Stimulated activated CD4-positive, alpha-beta T cell treated with anti-CD3 and anti-CD28 coated beads, Interleukin-12 subunit alpha, Interleukin-12 subunit beta, amount 100 ng/mL, for 48 hours (primary cell): ENCODE measurements at regions not wholly inside any gene's neighbourhood (a gene's known extent, or its start where the extent isn't known, plus 50 kb on each side); places are given as distances from the start of the nearest gene placed in this dataset.

ENCODE experiments used
- DNase-seq, 3 donors: peaks; one replicate each; pipeline ENCODE4 v3.0.0-alpha.2; 2020; ENCODE audit warnings: low read depth in 2 of 3, low spot score in 1 of 3

DNA sequence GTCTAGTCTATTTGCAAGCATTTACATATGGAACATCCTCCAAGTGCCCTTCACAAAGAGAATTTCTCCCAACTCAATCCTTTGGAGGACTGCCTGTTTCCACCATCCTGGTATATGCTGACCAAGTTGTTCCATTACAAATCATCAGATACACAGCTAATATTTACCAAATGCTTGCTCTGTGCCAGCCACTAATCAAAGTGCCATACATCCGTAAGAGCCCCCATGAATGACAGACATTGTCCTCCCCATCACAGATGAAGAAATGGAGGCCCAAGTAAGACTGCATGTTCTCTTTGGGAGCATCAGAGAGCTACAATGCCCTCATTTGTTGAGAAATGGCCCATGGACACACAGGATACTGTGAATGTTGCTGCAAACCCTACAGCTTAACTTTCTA lies 130.0 kb upstream of the BACE2 start:
- DNase-seq: no peak

DNA sequence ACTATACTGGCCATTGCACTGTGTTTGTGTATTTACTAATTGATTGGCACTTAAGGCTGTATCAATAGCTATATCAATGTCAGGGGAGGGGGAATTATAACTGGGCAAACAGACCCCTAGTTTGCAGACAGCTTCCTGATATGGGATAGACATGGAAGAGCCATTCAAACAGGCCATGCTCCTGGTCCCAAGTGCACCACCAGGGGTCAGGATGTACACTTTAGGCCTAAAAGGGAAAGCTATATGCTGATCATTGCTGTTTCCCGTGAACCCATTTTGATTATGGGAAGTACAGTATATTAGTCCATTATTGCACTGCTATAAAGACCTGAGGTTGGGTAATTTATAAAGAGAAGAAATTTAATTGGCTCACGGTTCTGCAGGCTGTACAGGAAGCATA lies 124.9 kb upstream of the BACE2 start:
- no peak for DNase-seq

DNA sequence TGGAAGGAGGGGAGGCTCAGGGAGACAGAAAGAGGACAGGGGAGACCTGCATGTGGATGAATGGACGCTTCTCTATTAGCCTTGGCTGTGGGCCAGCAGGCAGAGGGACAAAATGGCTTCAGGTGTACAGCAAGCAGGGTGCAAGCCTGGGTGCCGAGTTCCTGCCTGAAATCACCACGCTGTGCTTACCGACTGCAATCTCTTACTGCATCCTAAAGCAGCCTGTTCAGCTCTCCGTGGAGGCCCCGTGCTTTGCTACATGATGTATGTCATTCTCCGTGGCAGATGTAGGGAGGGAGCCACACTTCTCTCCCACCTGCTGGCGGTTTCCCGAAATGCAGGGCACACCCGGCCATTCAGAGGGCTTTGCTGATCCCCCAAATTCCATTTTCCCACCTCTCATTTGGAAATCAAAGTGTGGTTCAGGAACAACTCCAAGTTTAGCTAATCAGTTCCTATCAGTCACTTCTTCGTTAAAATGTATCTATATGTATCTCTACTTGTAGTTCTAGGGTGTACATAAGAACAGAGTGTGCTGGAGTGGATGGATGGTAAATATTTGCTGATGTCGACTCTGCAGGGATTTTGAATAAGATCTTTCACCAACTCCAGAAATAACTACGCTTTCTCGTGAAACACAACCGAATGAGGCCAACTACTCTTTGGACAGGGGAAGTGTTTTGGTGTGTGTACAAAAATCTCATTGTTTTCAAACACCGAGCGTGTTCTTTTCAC lies 122.3 kb upstream of the BACE2 start:
- DNase-seq: no peak

DNA sequence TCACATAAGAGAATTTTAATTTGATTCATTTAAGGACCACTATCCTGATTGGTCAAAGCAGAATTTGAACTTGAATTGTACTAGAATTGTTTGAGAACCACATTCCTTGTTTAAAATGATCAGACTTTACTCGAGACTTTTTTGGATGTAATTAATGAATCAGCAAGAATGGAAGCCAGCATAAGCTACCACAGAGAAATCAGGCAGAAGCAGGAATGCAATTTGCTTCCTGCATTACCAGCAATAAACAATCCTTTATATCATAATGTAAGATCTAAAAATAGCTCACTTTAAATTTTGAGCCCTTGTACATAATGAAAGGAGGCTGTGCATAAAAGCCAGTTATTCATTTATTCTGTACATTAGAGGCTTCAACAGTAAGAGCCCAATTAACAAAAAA lies 119.8 kb upstream of the BACE2 start:
- no peak for DNase-seq

DNA sequence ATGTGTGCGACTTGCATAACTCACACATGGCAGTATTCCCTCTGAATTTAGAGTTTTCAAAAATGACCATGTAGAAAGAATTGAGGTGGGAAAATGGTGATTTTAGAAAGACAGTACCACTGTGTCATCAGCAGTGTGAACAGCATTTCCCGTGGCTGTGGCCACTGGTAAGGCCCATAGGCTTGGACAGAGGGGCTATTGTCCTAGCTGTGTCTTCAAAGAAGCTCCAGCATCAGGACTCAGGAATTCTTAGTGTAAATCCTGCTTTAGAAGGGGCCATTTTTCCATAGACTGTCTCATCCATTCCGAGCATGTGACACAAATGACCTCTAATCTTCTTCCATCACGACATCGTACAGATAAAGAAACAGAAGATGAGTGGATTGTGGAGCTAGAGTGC lies 119.3 kb upstream of the BACE2 start:
- DNase-seq: no peak

DNA sequence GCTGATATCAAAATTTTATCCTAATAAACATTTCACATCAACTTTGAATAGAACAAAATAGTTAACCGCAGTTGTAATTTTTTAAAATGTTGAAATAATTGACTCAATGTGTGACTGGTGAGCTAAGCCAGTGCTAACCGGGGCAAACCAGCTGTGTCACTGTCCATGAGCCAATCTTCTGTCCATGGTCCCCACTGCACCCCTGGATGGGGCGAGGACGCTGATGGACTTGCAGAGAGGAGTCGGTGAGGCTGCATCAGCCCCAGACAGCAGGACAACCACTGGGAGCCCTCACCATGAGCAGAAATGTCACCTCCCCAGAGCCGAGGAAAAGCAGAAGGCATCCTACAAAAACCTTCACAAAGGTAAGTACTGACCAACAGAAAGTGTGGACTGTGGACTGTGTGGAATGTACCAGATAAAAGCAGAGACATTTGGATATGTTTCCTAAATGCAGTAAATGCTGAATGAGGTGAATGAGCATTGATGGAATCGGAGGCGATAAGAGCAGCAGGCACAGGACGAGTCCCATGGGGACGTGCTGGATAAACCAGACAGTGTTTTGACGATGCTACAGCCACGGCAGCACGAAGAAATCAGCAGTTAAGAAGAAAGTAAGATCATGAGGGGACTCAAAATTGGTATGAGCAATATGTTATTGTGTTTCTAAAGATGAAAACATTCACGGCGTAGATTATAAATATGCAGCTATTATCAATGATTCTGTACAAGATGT lies 115.0 kb upstream of the BACE2 start:
- no peak for DNase-seq

DNA sequence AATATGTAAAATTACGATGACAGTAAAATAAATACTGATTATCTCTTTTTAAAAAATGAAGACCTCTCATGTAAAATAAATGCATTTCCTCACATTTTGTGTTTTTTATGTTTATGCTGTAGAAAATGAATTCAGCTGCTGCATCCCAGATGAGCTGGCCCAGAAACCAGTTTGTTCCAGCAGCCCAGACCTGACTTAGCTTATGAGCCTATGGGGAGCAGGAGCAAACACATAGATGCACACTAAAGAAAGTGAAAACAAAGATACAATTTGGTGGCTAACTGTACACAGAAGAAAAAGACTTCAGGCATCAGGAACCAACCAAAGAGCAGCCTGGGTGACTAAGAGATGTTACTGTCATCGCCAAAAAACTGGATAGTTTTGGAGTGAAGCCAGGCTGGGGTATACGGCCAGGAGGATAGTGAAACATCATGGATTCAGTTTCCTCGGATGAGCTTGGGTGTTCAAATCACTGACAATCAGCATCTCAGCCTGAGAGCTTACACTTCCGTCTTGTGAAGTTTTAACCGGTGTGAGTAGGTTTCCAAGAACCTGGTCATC lies 113.9 kb upstream of the BACE2 start:
- DNase-seq: no peak

DNA sequence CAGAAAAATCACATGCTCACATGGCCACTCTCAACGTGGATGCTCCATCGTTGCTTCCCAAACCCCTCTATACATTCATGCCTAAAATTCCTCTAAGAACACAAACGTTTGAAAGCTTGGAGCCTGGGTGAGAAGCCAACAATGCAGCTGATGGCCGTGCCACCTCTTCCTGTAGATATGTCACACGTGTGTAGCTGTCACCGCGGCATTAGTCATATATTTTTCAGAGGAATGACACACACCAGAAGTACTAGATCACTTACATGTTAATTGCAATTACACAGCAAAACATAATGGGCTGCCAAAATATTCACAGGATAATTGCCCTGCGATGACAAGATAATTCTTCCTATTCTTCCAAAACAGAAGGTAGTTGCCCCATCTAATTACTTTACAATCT lies 112.7 kb upstream of the BACE2 start:
- no peak for DNase-seq

DNA sequence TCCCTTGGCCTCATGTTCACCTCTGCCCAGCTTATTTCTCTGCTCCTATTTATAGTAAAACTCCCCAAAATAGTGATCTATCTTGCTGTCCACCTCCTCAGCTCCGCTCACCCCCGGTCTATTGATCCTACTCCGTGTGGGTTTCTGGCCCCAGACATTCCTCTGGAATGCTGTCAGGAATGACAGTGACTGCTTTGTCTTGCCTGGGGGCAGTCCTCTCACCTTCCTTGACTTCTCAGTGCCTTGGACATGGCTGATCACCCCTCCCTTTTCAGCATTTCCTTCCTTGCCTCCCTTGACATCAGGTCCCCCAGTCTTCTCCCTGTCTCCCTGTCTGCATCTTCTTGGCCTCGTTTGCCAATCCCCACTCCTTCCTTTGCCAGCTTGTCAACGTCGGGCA lies 108.1 kb upstream of the BACE2 start:
- DNase-seq: no peak

DNA sequence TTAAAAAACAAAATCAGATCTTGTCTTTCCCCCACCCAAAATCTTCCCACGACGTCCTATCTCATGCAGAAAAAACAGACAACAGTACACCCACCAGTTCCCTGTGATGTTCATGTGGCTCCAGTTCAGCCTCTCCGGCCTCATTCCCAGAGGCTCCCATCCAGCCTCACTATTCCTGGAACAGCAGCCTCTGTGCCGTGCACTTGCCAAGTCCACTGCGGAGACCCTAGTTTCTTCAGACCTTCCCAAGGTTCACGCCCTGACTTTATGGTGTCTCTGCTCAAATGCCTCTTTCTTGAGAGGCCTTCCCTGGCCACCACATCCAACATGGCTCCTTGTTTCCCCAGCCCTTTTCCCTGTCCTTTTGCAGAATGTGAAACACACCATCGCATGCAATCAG lies 106.3 kb upstream of the BACE2 start:
- no peak for DNase-seq

DNA sequence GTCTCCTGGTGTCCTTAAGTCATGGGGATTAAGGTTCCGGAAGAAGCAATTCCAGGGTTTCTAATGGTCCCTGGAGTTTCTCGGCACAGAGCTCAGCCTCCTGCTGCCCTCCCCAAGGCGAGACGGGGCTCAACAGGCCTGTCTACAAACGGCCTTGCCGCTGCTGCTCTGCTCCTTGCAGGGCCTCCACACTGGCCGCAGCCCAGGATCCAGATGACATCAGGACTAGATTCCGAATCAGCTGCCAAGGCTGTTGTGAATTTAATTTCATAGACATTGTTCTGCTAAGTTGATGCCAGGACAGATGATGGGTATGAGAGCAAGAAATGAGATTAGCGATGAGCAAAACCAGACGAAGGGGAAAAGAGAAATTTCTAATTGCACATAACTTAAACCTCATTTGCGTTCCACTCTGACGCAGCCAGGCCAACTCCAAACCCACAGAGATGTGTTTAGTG lies 103.6 kb upstream of the BACE2 start:
- no peak for DNase-seq

DNA sequence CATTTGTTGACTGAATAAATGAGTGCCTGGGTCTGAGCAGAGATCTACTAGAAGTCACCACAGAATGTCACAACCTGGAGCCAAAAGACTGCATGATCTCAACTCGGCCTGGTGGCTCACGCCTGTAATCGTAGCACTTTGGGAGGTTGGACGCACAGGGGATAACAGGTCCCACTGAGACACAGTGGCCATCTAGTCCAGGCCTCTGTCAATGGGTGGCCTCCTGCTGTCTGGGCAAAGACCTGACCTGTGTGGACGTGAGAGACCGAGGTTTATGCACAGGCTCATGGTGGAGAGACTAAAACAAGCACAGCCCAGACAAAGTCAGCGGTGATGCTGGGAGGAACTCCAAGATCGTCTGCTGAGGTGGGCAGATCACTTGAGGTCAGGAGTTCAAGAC lies 103.0 kb upstream of the BACE2 start:
- DNase-seq: no peak

DNA sequence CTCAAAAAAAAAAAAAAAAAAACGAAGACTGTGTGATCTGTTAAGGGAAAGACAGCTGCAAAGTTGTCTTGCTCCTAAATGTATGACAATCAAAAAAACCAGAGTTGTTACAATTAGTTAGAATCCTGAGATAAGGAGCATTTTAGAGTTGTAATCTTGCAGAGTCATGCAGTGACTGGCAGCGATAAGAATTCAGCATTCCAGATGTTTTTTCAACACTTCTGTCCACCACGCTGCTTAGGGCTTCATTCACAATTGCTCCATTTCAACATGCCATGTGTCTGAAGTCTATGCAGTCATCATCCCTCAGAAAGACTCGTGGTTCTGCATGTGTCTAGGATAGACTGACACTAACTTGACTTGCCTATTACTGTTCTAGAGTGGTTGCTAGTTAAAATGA lies 102.4 kb upstream of the BACE2 start:
- DNase-seq: no peak

DNA sequence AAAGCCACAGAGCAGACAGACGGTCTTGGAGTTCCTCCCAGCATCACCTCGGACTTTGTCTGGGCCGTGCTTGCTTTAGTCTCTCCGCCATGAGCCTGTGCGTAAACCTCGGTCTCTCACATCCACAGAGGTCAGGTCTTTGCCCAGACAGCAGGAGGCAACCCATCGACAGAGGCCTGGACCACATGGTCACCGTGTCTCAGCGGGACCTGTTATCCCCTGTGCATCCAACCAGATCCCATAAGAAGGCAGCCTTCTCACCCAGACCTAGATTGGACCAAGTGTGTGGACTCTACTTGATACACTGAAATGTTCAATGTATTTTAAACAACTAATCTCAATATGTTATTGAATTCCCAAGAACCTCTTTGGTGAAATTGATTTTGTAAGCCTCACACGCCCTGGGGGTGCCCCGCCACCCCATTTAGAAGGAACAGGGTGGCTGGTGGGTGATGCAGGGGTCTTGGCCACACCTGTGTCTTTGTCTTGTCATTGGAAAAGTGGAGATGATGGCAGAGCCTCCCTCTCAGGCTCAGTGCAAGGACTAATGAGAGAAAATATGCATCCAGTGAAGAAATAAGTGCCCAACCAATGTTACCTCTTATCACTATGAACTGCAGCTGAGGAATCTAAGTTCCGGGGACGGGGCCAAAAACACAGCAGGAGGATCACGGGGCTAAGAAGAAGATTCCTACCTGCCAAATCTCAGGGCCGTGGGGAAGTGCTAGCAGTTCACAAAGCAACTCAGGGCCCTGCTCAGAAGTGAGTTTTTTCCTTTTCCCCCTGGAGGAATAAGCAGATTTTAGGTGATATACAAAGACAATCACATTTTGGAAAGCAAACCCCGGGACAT lies 101.6 kb upstream of the BACE2 start:
- no peak for DNase-seq

DNA sequence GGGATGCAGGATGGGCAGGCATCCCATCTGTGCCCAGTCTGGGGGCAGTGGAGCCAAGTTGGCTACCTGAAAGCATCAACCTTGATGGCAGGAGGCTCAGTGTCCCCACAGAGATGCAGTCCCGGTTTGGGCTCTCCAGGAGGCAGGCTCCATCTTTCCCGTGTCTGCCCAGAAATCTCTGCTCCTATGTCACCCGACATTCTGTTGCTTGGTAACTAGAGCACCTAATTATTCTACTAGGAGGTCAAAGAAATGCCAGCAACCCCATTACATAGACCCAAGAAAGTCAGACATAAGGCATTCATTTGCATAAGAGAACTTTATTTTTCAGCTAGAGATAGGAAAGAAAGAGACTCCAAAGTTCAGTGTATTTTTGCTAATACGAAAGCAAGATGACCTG lies 100.3 kb upstream of the BACE2 start:
- DNase-seq: no peak

DNA sequence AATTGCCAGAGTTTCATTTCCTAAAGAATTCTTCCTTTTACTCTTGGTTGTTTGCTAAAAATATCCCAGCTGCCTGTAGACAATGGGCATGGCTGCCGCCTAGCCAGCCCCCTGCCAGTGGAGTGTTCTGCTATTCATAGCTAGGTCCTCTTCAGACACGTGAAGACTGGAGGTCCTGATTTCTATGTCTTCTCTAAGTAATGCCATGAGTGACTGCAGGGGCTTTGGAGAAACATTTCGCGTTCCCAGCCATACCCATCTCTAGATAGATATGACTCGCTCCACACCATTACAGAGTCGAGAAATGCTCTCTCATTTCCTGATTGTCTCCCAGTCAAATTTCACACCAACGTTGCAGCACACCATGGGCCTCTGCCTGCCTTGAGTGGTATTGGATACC lies 99.5 kb upstream of the BACE2 start:
- DNase-seq: no peak

DNA sequence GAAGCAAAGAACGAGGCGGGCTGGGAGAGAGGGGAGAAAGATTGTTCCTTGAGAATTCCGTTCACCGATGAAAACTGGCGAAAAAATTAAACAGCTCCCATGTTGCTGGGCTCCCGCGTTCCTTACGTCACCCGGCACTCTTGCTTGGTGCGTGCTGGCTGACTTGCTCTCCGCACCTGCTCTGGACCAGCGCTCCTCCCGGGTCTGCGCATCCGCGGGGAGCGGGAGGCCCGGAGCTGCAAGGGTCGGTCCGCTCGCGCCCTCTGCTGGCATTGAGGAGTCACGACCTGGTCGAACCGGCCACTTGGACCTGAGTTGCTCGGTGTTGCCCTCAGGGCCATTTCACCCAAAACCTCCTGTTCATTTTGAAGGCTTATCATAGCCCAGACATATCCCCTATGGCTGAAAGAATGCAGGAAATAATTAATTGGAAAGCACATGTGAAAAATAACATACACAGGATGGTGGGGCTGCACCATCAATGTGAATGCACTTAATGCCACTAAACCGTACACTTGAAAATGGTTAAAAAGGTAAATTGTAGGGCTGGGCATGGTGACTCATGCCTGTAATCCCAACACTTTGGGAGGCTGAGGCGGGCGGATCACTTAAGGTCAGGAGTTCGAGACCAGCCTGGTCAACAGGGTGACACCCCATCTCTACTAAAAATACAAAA lies 98.9 kb upstream of the BACE2 start:
- peak; percentile 57 to 65 (median 63) for DNase-seq

DNA sequence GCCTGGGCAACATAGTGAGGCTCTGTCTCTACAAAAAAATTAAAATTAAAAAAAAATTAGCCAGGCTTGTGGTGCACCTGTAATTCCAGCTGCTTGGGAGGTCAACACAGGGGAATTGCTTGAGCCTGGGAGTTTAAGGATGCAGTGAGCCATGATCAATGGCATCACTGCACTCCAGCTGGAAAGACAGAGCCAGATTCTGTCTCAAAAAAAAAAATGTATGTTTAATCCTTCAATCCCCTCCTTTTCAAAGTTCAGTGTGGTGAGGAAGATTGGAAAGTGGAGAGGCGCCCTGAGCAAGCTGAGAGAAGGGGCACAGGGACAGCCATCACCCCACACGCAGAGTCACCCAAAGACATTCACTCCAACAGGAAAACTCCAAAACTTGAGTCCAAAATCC lies 97.7 kb upstream of the BACE2 start:
- no peak for DNase-seq

DNA sequence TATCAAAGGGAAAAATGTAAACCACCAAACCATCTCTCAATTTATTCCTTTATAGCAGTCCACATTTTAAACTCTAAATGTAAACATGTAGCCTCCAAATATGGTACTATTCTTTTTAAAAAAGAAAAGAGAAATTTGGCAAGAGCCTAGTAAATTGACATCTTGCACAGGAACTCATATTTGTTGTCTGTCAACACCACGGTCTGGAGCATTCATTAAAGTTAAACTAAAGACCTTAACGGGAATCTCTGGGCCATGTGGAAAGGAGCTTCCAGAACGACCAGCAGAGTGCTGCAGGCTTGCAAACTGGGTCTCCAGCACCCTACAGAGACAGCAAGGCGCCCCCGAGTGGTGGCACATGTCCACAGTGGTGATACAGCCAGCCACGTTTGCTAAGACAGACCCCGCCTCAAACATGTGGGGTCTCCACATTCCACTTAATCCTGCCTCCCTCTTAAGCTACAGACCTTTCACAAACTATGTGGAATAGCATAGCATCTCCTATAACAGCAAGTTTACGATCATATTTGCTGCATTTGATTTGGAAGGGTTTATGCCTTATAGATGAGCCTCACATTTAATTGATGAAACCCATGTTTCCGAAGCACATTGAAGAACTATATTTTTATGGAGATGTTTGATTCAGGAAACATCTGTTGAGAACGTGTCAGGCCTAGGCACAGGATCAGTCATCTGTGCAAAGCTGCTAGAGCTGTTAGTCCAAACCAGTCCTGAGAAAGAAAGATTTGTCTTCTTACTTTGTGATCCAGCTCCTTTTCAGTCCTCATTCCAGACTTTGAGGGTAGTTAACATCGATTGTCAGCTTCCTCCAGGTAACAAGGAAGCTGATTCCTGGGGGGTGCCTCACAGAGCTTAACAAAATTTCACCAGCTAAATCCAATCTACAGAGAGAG lies 96.4 kb upstream of the BACE2 start:
- no peak for DNase-seq

DNA sequence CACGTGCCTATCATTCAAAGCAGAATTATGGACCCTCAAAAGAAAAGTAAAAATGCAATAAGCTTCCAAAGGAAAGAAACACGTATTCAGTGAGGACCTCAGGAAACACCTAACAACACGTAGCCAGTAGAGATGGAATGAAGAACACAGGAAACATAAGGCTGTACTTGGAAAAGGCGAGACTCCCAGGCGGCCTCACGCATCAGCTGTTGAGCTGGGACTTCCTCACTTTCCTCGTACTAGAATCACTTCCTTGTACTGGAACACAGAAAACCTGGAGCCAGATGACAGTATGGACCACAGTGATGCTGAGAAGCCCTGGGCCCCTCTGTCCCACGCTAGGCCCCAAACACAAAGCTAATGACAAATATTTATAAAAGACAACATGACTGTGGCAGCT lies 94.4 kb upstream of the BACE2 start:
- DNase-seq: no peak
